HG03039 (cell line): ENCODE measurements at regions not wholly inside any gene's neighbourhood (a gene's known extent, or its start where the extent isn't known, plus 50 kb on each side); places are given as distances from the start of the nearest gene placed in this dataset.

Experiments used
- ATAC-seq: cut with Tn5 transposase; IDR thresholded peaks from one replicate; pipeline ENCODE4 v1.9.1; 2021; ENCODE audit warnings: mild to moderate bottlenecking, moderate library complexity; ENCODE audit not compliant: unreplicated experiment

DNA sequence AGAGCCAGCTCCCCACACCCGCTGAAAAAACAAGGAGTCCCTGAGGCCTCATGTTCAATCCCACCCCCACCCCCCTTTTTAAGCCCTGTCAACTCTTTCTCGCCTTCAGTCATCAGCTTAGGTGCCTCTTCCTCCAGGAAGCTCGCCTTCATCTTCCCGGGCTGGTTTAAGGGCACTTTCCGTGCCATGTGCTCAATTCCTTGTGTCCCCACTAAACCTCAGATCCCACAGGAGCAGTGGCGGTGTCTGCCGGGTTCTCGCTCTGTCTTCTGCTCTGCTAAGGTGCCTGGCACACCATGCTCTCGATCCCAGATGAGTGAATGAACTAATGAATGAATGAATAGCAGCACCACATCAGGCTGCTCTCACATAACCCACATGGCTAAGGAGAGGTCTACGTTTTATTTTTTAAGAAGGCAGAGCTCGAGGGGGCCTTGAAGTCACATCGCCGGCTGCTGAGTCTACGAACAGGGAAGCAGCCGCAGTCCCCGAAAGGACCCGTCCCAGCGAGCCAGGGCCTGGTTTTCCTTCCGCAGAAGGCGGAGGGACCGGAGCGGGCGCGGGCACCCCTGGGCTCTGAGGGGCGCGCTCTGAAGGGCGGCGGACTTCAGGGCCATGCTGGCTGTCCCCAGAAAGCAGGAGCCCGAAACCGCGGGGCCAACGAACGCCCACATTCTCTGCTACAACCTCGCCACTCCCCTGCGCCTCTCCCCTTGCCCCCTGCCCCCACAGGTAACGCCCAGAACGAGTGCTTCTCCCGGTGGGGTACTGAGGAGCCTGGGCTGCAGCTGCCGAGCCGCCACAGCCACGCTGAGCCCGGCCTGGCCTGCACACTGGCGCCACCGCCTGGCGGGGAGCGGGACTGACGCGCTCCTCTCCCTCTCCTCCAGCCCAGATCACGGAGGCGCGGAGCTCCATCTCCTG, 73.4 kb upstream of the KCNMA1 start:
- peak; percentile 76 for ATAC-seq

DNA sequence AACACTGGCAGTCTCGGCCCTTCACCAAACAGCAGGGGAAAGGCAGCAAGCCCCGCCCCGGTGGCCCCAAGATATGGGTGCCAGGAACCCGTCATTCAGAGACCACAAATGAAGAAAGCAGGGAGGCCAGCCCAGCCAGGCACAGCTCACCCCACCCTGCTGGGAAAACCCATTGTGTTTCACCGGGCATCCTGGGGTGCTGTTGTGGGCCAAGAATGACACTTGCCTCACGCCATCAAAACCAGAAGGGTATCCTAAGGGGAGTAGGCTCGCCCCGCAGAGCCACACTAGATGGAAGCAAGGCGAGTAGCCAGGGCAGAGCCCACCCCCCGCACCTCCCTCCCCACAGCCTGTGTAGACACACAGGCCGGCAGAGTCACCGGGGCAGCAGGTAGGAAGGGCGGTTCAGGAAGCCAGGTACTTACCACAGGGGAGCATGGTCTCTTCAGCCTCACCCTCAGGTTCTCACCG, 72.5 kb upstream of the KCNMA1 start:
- peak; percentile 53 for ATAC-seq

DNA sequence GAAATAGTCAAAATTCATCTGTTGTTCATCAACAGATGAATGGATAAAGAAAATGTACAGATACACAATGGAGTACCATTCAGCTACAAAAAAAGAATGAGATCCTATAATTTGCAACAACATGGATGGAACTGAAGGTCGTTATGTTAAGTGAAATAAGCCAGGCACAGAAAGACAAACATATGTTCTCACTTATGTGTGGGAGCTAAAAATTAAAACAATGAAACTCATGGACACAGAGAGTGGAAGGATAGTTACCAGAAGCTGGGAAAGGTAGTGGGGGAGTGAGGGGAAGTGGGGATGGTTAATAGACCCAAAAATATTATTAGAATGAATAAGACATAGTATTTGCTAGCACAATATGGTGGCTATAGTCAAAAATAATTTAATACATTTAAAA, 70.0 kb upstream of the KCNMA1 start:
- ATAC-seq = no peak

DNA sequence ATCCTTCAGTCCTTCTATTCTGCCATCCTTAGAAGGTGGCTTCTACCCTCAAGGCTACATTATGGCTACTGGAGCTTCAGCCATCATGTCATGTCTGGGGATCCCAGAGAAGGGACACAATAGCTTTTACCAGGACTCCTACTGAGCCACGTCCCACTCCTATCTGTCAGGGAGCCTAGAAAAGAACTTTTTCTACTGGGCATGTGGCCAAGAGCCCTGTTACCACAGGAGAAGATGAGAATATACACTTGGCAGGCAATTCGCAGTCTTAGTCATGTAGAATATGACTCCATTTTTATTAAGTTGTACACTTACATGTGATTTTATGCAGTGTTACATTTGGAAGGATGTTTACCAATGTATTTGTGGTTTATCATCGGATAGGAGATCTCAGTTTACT, 64.6 kb upstream of the KCNMA1 start:
- no peak for ATAC-seq

DNA sequence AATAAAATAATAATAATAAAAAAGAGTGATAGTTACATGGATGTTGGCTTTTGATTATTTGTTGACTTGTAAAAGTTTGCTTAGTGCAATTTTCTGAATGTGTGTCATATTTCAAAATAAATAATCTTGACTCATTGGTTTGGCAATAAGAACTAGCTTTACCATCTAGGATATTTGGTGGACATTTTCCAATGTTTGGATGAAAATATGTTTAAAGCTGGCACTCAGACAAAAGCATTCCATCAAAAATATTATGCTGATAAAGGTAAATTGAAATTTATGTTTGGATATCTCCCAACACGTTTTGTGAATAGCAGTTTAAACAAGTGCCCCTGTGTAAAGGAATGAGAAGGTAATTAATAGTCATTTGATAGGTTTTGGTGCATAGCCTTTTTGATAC, 62.5 kb upstream of the KCNMA1 start:
- ATAC-seq = no peak

DNA sequence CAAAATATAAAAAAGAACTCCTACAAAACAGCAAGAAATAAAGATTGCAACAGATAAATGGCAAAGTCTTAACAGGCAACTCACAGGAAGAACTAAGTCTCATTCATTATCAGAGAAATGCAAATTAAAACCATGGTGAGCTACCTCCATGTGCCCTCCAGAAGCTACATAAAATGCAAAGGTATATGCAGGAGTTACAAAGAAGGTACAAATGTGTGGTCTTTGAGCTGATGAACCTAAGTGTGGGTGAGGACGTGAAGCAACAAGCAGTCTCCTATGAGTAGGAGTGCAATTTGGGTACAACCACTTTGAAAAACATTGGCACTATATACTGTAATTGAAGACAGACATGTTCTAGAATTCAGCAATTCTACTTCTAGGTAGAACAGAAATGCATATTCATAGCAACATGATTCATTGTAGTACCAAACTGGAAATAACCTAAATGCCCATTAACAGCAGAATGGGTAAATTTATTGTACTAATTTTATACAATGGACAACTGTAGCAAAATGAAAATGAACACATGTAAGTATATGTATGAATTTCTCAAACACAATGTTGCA, 61.6 kb upstream of the KCNMA1 start:
- ATAC-seq = no peak

DNA sequence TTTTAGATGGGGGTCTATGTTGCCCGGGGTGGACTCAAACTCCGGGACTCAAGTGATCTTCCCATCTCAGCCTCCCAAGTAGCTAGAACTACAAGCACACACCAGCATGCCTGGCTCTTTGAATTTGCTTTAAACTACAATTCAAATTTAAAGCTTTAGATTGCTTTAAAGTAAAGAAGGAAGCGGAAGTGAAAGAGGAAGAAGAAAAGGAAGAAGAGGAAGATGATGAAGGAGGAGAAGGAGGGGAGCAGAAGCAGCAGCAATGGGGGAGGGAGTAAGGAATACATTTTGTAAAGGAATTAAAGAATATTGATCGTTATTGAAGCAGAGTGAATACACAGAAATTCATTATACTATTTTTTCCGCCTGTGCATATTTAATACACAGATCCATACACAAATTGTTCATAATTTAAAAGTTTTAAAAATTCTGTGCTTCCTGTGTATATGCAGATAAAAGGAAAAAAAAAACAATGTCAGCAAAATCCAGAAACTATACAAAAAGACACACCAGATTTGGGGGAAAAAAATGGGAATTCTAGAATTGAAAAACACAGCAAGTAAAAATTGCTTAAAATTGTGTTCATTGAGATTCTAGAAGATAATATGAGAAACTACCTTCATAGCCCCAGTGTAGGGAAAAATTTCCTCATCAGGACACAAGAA, 60.8 kb upstream of the KCNMA1 start:
- ATAC-seq = no peak

DNA sequence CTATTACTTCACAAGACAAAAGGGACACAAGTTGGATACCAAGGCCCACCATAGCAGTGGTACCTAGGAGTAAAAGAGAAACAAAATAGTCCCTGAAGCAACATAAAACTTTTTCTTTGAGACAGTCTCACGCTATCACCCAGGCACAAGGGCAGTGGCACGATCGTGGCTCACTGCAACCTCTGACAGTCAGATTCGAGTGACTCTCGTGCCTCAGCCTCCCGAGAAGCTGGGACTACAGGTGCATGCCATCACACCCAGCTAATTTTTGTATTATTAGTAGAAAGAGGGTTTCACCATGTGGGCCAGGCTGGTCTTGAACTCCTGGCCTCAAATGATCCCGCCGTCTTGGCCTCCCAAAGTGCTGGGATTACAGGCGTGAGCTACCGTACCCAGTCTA, 59.0 kb upstream of the KCNMA1 start:
- ATAC-seq = no peak

DNA sequence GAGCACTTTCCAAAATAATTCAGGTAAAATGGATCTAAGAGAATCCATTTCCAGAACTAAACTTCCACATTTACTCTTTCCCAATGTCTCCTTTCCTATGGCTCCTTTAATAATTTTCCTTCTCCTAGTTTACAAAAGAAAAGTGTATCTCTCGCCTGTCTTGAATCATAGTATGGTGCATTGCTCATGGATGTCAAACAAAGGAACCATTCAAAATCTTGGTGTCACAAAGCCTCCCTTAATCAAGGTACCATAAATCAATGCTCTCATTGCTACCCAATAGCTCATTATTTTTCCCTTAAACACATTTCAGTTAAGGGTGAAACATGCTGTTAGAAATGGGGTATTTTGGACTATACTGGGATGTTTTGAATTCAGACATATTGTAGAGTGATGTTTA, 57.6 kb upstream of the KCNMA1 start:
- ATAC-seq = no peak

DNA sequence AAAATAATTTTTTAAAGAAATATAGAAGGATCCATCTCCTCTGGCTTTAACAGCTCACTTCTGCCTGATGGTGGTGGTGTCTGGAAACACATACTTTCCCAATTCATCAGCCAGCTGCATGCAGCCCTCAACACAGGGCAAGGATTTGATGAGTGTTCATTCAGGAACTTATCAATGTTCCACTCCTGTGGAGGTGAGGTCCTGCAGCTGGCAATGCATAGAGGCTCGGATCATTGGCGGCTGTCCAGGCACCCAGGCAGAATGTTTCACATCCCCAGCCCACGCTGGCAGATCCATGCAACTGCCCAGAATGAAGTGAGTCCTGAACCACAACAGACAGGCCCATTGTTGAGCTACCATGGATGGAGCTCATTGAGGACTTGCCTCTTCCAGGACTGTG, 55.2 kb upstream of the KCNMA1 start:
- ATAC-seq = no peak

DNA sequence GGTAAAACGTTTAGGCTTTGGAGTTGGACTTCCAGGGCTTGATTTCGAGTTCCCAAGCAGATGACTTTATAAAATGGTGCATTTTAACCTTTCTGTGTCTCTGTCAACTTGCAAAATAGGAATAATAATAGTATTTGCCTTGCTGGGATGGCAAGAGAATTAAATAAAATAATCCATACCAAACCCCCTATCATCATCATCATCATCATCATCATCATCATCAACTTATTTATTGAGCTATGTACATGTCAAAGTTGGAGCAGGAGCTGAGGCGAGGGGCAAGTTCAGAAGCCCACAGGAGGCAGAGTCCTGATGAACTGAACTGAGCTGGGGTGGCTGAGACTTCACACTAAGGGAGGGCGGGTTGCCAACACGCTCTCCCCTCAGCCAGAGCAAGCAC, 51.7 kb upstream of the KCNMA1 start:
- no peak for ATAC-seq

DNA sequence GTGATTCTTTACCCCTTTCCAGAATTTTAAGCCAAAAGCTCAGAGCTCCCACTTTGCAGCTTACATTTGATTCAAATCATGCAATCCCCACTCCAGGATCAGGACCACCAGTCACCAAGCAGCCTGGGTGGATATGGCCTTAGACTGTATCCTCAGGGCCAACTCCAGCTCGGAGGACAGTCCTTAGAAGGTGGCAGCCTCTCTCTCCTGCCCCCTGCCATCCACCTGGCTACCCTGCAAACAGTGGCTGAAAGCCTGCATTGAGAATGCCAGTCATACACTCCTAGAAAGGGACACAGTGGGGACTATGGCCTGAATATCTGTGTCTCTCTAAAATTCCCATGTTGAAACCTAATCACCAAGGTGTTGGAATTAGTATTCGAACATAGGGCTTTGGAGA, 50.0 kb upstream of the KCNMA1 start:
- no peak for ATAC-seq
